Adrenal gland (tissue), 9 donors: ENCODE measurements at regions not wholly inside any gene's neighbourhood (a gene's known extent, or its start where the extent isn't known, plus 50 kb on each side); places are given as distances from the start of the nearest gene placed in this dataset.
"Not testable (repeated sequence)": the region's sequence is repeated elsewhere in the genome, so short reads cannot be mapped to it uniquely, and the experiment has no call there.

Experiments used
- DNase-seq, 7 donors: peaks; one replicate each; pipeline ENCODE4 v3.0.0-alpha.2; 2019 to 2020
- H3K27ac ChIP-seq, 5 donors: fragments of 200-600 bp; sonication (generic) in 4 of 5; 1 replicate in 3 of 5; 2 replicates in 2 of 5; pipeline versions ENCODE4 v1.5.1 to v1.8.0; 2016 to 2020; ENCODE audit warnings: mild to moderate bottlenecking in 1 of 5
- H3K27me3 ChIP-seq: fragments of 200-600 bp; 2 replicates; pipeline ENCODE4 v1.8.0; 2021
- H3K36me3 ChIP-seq, 2 donors: fragments of 200-600 bp; replicated peaks in 1 of 2; 1 replicate in 1 of 2; 2 replicates in 1 of 2; pipeline versions ENCODE4 v1.5.1 to v1.8.0; 2018 to 2022
- H3K4me1 ChIP-seq, 2 donors: fragments of 200-600 bp; replicated peaks in 1 of 2; 1 replicate in 1 of 2; 2 replicates in 1 of 2; pipeline versions ENCODE4 v1.5.1 to v1.8.0; 2018 to 2021
- H3K4me3 ChIP-seq, 4 donors: fragments of 200-600 bp; sonication (generic) in 3 of 4; one replicate each; pipeline ENCODE4 v1.5.1; 2016 to 2018
- H3K9me3 ChIP-seq, 3 donors: fragments of 200-600 bp; sonication (generic) in 1 of 3; replicated peaks in 1 of 3; 1 replicate in 2 of 3; 2 replicates in 1 of 3; pipeline versions ENCODE4 v1.5.1 to v1.8.0; 2016 to 2021
- CTCF ChIP-seq, 6 experiments: fragments of 450-650 bp in 4 of 6; fragments of 200-600 bp in 2 of 6; sonication (generic) in 1 of 6; IDR thresholded peaks; 1 replicate in 5 of 6; 2 replicates in 1 of 6; pipeline versions ENCODE4 v1.5.1 to v1.8.0; 2016 to 2021; ENCODE audit warnings: antibody characterized with exemption in 6 of 6, mild to moderate bottlenecking in 2 of 6, moderate library complexity in 1 of 6
- POLR2A ChIP-seq, 2 donors: fragments of 450-650 bp; IDR thresholded peaks; one replicate each; pipeline ENCODE4 v1.6.1; 2017; ENCODE audit warnings: antibody characterized with exemption in 2 of 2, mild to moderate bottlenecking in 2 of 2, moderate library complexity in 1 of 2
- WGBS, 4 donors: extraction: QIAGEN DNeasy Blood & Tissue Kit in 2 of 4; methylation state at CpG; one replicate each; pipeline versions ENCODE4 v1.1.5 to v1.1.7; 2013 to 2017; 5-methylcytosine and 5-hydroxymethylcytosine counted together
- intact Hi-C, 2 donors: fragments of 100-400 bp; cut with DNase I; formaldehyde crosslinking; loops; one replicate each; pipeline versions ENCODE4 v1.14.1 to v1.15.0; 2022 to 2023
- donor health status: healthy with polysubstance abuse.
- donor health status: Bipolar disorder and iron deficiency.
- donor health status: DM: yes; HTN: yes; CAD: no.
- donor health status: DM: no; HTN: no; CAD: no.
- donor health status: DM: no; HTN: no; CAD: no.

GRCh38 chr3:30318110-30318509, 288.3 kb upstream of the TGFBR2 start:
- Histone ChIP-seq H3K27me3 (no peaks in the 10 kb centered on the region), H3K9me3 (no peaks in the 10 kb centered on the region), H3K27ac (no peak overlapping the region), H3K4me1 (no peaks in the 10 kb centered on the region), H3K4me3 (no peak overlapping the region), H3K36me3 (no peaks in the 10 kb centered on the region)
- intact Hi-C loops = no loop called here
- DNase-seq = no peak
- no peak for TF ChIP-seq CTCF (IDR thresholded peaks at IDR 0.05)
- TF ChIP-seq POLR2A (IDR thresholded peaks at IDR 0.05) = no peak
- whole genome bisulfite sequencing, 4 donors = 93 to 97% (median 95%) methylated on average over 3 of the region's 3 CpGs

DNA sequence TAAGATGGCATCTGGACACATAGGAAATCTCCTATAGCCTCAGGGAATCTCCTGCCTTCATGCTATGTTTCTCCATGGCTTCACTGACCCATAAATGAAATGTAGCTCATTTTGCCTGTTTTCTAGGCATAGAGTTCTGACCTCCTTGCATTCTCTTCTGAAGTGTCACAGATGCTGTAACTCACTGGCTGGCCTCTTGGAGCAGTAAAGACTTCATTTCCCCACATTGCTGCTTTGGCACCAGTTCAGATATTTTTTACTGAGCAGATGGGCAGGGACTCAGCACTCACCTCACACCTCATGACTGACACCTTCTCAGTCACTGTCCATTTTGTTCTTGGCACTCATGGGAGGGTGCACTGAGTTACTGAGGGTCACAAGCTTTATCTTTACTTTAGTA, 286.7 kb upstream of the TGFBR2 start:
- peak; percentile 13 to 65 (median 55) for TF ChIP-seq CTCF (IDR thresholded peaks at IDR 0.05)
- TF ChIP-seq POLR2A (IDR thresholded peaks at IDR 0.05) = no peak
- H3K4me3 ChIP-seq = no peak overlapping the region
- DNase-seq = peak in 6 of 7 donors; percentile 36 to 66 (median 50)
- no peaks in the 10 kb centered on the region for H3K4me1 ChIP-seq
- H3K27me3 ChIP-seq = no peaks in the 10 kb centered on the region
- H3K27ac ChIP-seq = no peak overlapping the region
- H3K36me3 ChIP-seq = no peaks in the 10 kb centered on the region
- intact Hi-C loops = no loop called here
- H3K9me3 ChIP-seq = no peaks in the 10 kb centered on the region

GRCh38 chr3:30320392-30320791, 286.0 kb upstream of the TGFBR2 start:
- DNase-seq = no peak
- intact Hi-C loops = no loop called here
- H3K4me1 ChIP-seq = peaks cover 0 to 1% of the 10 kb centered on the region in 2 donors
- no peaks in the 10 kb centered on the region for H3K9me3 ChIP-seq
- TF ChIP-seq CTCF (IDR thresholded peaks at IDR 0.05) (no peak), POLR2A (IDR thresholded peaks at IDR 0.05) (no peak)
- no peaks in the 10 kb centered on the region for H3K27me3 ChIP-seq
- H3K36me3 ChIP-seq = no peaks in the 10 kb centered on the region
- no peak overlapping the region for H3K27ac ChIP-seq
- 90 to 96% (median 93%) methylated on average over 1 of the region's 1 CpG for WGBS, 4 donors
- H3K4me3 ChIP-seq = no peak overlapping the region

DNA sequence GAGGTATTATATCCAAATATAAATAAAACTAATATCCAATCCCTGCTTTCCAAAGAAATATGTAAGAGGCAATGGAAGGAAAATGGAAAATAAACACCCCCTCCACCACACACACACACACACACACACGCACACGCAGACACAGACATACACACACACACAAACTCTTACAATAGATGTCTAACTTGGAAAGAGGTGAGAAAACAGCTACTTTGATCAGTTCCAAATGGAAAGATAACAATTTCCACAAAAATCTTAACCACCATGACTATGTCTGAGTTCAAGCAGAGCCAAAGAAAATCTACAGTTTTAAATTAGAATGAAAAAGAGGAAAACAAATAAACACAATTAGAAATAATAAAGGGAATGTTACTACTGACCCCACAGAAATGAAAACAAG, 285.3 kb upstream of the TGFBR2 start:
- 87 to 94% (median 89%) methylated on average over 2 of the region's 2 CpGs for WGBS, 4 donors
- no peaks in the 10 kb centered on the region for H3K9me3 ChIP-seq
- no peaks in the 10 kb centered on the region for H3K36me3 ChIP-seq
- no peak overlapping the region for H3K4me3 ChIP-seq
- no peak for DNase-seq
- intact Hi-C loops = no loop called here
- H3K27ac ChIP-seq = no peak overlapping the region
- no peak for TF ChIP-seq POLR2A (IDR thresholded peaks at IDR 0.05)
- no peak for TF ChIP-seq CTCF (IDR thresholded peaks at IDR 0.05)
- H3K4me1 ChIP-seq = peaks cover 0 to 7% of the 10 kb centered on the region in 2 donors
- H3K27me3 ChIP-seq = no peaks in the 10 kb centered on the region

DNA sequence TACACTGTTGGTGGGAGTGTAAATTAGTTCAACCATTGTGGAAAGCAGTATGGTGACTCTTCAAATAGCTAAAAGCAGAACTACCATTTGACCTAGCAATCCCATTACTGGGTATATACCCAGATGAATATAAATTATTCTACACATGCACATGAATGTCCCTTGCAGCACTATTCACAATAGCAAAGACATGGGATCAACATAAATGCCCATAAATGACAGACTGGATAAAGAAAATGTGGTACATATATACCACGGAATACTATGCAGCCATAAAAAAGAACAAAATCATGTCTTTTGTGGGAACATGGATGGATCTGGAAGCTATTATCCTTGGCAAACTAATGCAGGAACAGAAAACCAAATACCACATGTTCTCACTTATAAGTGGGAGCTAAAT, 282.8 kb upstream of the TGFBR2 start:
- H3K27me3 ChIP-seq, H3K27ac ChIP-seq, H3K36me3 ChIP-seq, intact Hi-C loops, H3K4me3 ChIP-seq, DNase-seq, H3K9me3 ChIP-seq, H3K4me1 ChIP-seq: not testable (repeated sequence)
- 94 to 97% (median 95%) methylated on average over 1 of the region's 1 CpG for WGBS, 4 donors
